ENCODE measurements at regions not wholly inside any gene's neighbourhood (a gene's known extent, or its start where the extent isn't known, plus 50 kb on each side); places are given as distances from the start of the nearest gene placed in this dataset.
"Not testable (repeated sequence)": the region's sequence is repeated elsewhere in the genome, so short reads cannot be mapped to it uniquely, and the experiment has no call there.

- no peak for DNase-seq (ENCODE audit: low spot score, unreplicated experiment)
Observed at GRCh38 chr2:219871351-219871750, 243.9 kb downstream of the SLC4A3 start.

GRCh38 chr2:219875036-219875435 lies 247.6 kb downstream of the SLC4A3 start:
- H3K9me3 Mint-ChIP-seq (ENCODE audit: low read depth) = no peaks in the 10 kb centered on the region
- H3K27ac Mint-ChIP-seq = no peak overlapping the region
- H3K4me3 Mint-ChIP-seq (ENCODE audit: low read depth) = no peak overlapping the region
- H3K27me3 Mint-ChIP-seq = peaks cover 10% of the 10 kb centered on the region
- DNase-seq (ENCODE audit: low spot score, unreplicated experiment) = no peak
- no peak for TF ChIP-seq CTCF (IDR thresholded peaks at IDR 0.05; ENCODE audit: unreplicated experiment)
- no peaks in the 10 kb centered on the region for H3K36me3 Mint-ChIP-seq (ENCODE audit: insufficient read depth)
- peaks cover 16% of the 10 kb centered on the region for H3K4me1 Mint-ChIP-seq (ENCODE audit: low read depth)

More at GRCh38 chr2:219871351-219871750, 243.9 kb downstream of the SLC4A3 start:
- no peaks in the 10 kb centered on the region for H3K36me3 Mint-ChIP-seq (ENCODE audit: insufficient read depth)
- no peaks in the 10 kb centered on the region for H3K27me3 Mint-ChIP-seq
- no peaks in the 10 kb centered on the region for H3K9me3 Mint-ChIP-seq (ENCODE audit: low read depth)
- H3K27ac Mint-ChIP-seq = no peak overlapping the region
- H3K4me1 Mint-ChIP-seq (ENCODE audit: low read depth) = peaks cover 12% of the 10 kb centered on the region
- H3K4me3 Mint-ChIP-seq (ENCODE audit: low read depth) = no peak overlapping the region
- no peak for TF ChIP-seq CTCF (IDR thresholded peaks at IDR 0.05; ENCODE audit: unreplicated experiment)

- H3K27ac Mint-ChIP-seq; DNase-seq (ENCODE audit: low spot score, unreplicated experiment); H3K9me3 Mint-ChIP-seq (ENCODE audit: low read depth); H3K4me3 Mint-ChIP-seq (ENCODE audit: low read depth); H3K36me3 Mint-ChIP-seq (ENCODE audit: insufficient read depth): not testable (repeated sequence)
- peaks cover 15% of the 10 kb centered on the region for H3K27me3 Mint-ChIP-seq
- peaks cover 16% of the 10 kb centered on the region for H3K4me1 Mint-ChIP-seq (ENCODE audit: low read depth)
Observed at GRCh38 chr2:219875986-219876385, 248.6 kb downstream of the SLC4A3 start.

GRCh38 chr2:219876931-219877330 lies 249.5 kb downstream of the SLC4A3 start:
- Mint-ChIP-seq H3K4me1 (ENCODE audit: low read depth) (peaks cover 7% of the 10 kb centered on the region), H3K4me3 (ENCODE audit: low read depth) (no peak overlapping the region), H3K36me3 (ENCODE audit: insufficient read depth) (no peaks in the 10 kb centered on the region), H3K27ac (no peak overlapping the region), H3K27me3 (peaks cover 15% of the 10 kb centered on the region), H3K9me3 (ENCODE audit: low read depth) (no peaks in the 10 kb centered on the region)
- no peak for TF ChIP-seq CTCF (IDR thresholded peaks at IDR 0.05; ENCODE audit: unreplicated experiment)
- DNase-seq (ENCODE audit: low spot score, unreplicated experiment) = no peak

- H3K9me3 Mint-ChIP-seq (ENCODE audit: low read depth) = no peaks in the 10 kb centered on the region
- H3K36me3 Mint-ChIP-seq (ENCODE audit: insufficient read depth) = no peaks in the 10 kb centered on the region
- no peak for TF ChIP-seq CTCF (IDR thresholded peaks at IDR 0.05; ENCODE audit: unreplicated experiment)
- H3K27me3 Mint-ChIP-seq = peaks cover 15% of the 10 kb centered on the region
- no peak overlapping the region for H3K4me3 Mint-ChIP-seq (ENCODE audit: low read depth)
- no peak for DNase-seq (ENCODE audit: low spot score, unreplicated experiment)
- no peak overlapping the region for H3K27ac Mint-ChIP-seq
- peaks cover 3% of the 10 kb centered on the region for H3K4me1 Mint-ChIP-seq (ENCODE audit: low read depth)
Observed at GRCh38 chr2:219877728-219878127, 250.3 kb downstream of the SLC4A3 start.

- no peak overlapping the region for H3K4me3 Mint-ChIP-seq (ENCODE audit: low read depth)
- TF ChIP-seq CTCF (IDR thresholded peaks at IDR 0.05; ENCODE audit: unreplicated experiment) = no peak
- DNase-seq (ENCODE audit: low spot score, unreplicated experiment) = no peak
- H3K4me1 Mint-ChIP-seq (ENCODE audit: low read depth) = peaks cover 3% of the 10 kb centered on the region
- no peak overlapping the region for H3K27ac Mint-ChIP-seq
- no peaks in the 10 kb centered on the region for H3K36me3 Mint-ChIP-seq (ENCODE audit: insufficient read depth)
- H3K27me3 Mint-ChIP-seq = peaks cover 15% of the 10 kb centered on the region
- no peaks in the 10 kb centered on the region for H3K9me3 Mint-ChIP-seq (ENCODE audit: low read depth)
Observed at GRCh38 chr2:219878516-219878915, 251.1 kb downstream of the SLC4A3 start.
